SK-N-SH (cell line): ENCODE measurements at regions not wholly inside any gene's neighbourhood (a gene's known extent, or its start where the extent isn't known, plus 50 kb on each side); places are given as distances from the start of the nearest gene placed in this dataset.

Experiments used
- EP300 ChIP-seq, 2 experiments: IDR thresholded peaks; 2 replicates each; pipeline versions ENCODE4 v1.4.0 to v1.6.1; 2012; ENCODE audit warnings: borderline replicate concordance in 1 of 2, low read depth in 1 of 2, low read length in 1 of 2
- EZH2phosphoT487 ChIP-seq: fragments of 200-600 bp; sonication (generic); IDR thresholded peaks from 2 replicates; pipeline ENCODE4 v1.6.1; 2017; ENCODE audit warnings: low read depth, mixed run types, mild to moderate bottlenecking, antibody characterized with exemption, moderate library complexity, borderline replicate concordance
- POLR2AphosphoS5 ChIP-seq: IDR thresholded peaks from 2 replicates; pipeline ENCODE4 v1.6.1; 2012; ENCODE audit warnings: low read depth, low read length
- YY1 ChIP-seq: IDR thresholded peaks from 2 replicates; pipeline ENCODE4 v1.4.0; 2012; ENCODE audit warnings: low read depth, mild to moderate bottlenecking

DNA sequence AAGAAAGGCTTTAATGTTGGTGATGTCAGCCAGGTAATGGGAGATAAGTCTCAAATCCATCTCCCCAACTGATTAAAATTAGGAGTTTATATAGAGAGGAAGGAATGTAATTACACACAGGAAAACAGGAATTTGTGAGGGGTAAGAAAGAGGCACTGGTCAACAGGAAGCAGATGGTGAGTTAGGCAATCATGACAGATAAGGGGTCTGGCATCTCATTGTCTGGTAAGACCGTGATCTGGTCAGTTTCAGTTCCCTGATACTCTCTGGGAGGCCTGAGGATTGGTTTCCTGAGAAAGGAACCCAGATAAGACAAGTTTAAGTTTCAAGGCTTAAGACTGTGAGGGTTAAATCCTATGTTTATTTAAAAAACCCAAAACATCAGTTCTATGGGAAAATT lies 414.7 kb upstream of the ARRDC4 start:
- TF ChIP-seq EZH2phosphoT487 (no peak), YY1 (no peak), EP300 (IDR thresholded peaks at IDR 0.05; ENCODE audit: borderline replicate concordance in 1 of 2, low read depth in 1 of 2, low read length in 1 of 2) (no peak), POLR2AphosphoS5 (no peak)
